ENCODE measurements at regions not wholly inside any gene's neighbourhood (a gene's known extent, or its start where the extent isn't known, plus 50 kb on each side); places are given as distances from the start of the nearest gene placed in this dataset.

GRCh38 chr13:86741762-86742285 is 929.3 kb upstream of the SLITRK5 start:
- no peak for TF ChIP-seq CTCF (IDR thresholded peaks at IDR 0.05 in 4 of 5, conservative IDR thresholded peaks at IDR 0.05 in 1 of 5)
- no peak for TF ChIP-seq POLR2A (IDR thresholded peaks at IDR 0.05)

All from gastrocnemius medialis (tissue), 4 donors.